MM.1S (cell line): ENCODE measurements at regions not wholly inside any gene's neighbourhood (a gene's known extent, or its start where the extent isn't known, plus 50 kb on each side); places are given as distances from the start of the nearest gene placed in this dataset.

Source experiments
- CTCF ChIP-seq: fragments of 300-600 bp; sonication (generic); IDR thresholded peaks from 2 replicates; pipeline ENCODE4 v1.5.1; 2016; ENCODE audit warnings: antibody characterized with exemption, low read length, mixed read lengths
- EZH2 ChIP-seq: fragments of 300-600 bp; sonication (generic); optimal IDR thresholded peaks from 2 replicates; pipeline ENCODE3; 2017; ENCODE audit warnings: low read depth, mild to moderate bottlenecking, antibody characterized with exemption, low read length, mixed read lengths
- EZH2phosphoT487 ChIP-seq: fragments of 300-600 bp; sonication (generic); IDR thresholded peaks from 2 replicates; pipeline ENCODE4 v1.6.1; 2018; ENCODE audit warnings: antibody characterized with exemption, low read length

GRCh38 chr16:77041468-77041867 is 149.5 kb upstream of the MON1B start:
- no peak for TF ChIP-seq CTCF
- no peak for TF ChIP-seq EZH2
- TF ChIP-seq EZH2phosphoT487 = no peak
